ENCODE measurements at regions not wholly inside any gene's neighbourhood (a gene's known extent, or its start where the extent isn't known, plus 50 kb on each side); places are given as distances from the start of the nearest gene placed in this dataset.

- TF ChIP-seq CTCF (tag by site-specific recombination; IDR thresholded peaks at IDR 0.05) (no peak), ZNF292 (tag by site-specific recombination; IDR thresholded peaks at IDR 0.05; ENCODE audit: borderline replicate concordance, low read depth) (no peak), KLF1 (tag by site-specific recombination; IDR thresholded peaks at IDR 0.05) (no peak), ZNF26 (tag by site-specific recombination; IDR thresholded peaks at IDR 0.05) (no peak), REST (tag by site-specific recombination; IDR thresholded peaks at IDR 0.05) (no peak), ZNF112 (tag by site-specific recombination; IDR thresholded peaks at IDR 0.05) (no peak), ZNF24 (tag by site-specific recombination; IDR thresholded peaks at IDR 0.05) (no peak)
These were observed 145.1 kb upstream of the SMYD2 start for GRCh38 chr1:214135886-214136285.

All from HEK293 (cell line).